ENCODE measurements at regions not wholly inside any gene's neighbourhood (a gene's known extent, or its start where the extent isn't known, plus 50 kb on each side); places are given as distances from the start of the nearest gene placed in this dataset.
"Not testable (repeated sequence)": the region's sequence is repeated elsewhere in the genome, so short reads cannot be mapped to it uniquely, and the experiment has no call there.

- DNase-seq (ENCODE audit: extremely low read depth in 1 of 4, low spot score in 3 of 4) (peak in 1 of 4 experiments; percentile 20), FAIRE-seq (peak; percentile 15), ATAC-seq (peak; percentile 67)
- in situ Hi-C loops (cut with MboI), result loop anchor here (5.0 kb wide), 1 partner anchor 45 kb away; no protein-coding TSS in a partner anchor
- H3K79me2 ChIP-seq (ENCODE audit: control insufficient read depth, insufficient read depth, low read length); H3K4me2 ChIP-seq (ENCODE audit: insufficient read depth, low read length); CTCF ChIA-PET (ENCODE audit: low intra/inter-chr PET ratio); H2AFZ ChIP-seq (ENCODE audit: low read depth, low read length); H3K9me1 ChIP-seq (ENCODE audit: control insufficient read depth, insufficient read depth, low read length); H4K20me1 ChIP-seq (replicated peaks; ENCODE audit: control insufficient read depth, insufficient read depth, low read length); H3K4me3 ChIP-seq; H3K36me3 ChIP-seq (ENCODE audit: control insufficient read depth, insufficient read depth, low read length); H3K27me3 ChIP-seq (ENCODE audit: control insufficient read depth in 2 of 2, insufficient read depth in 2 of 2, low read length in 2 of 2); H3K9ac ChIP-seq (ENCODE audit: insufficient read depth in 1 of 2, low read depth in 2 of 2, low read length in 2 of 2); intact Hi-C loops (cut with micrococcal nuclease); BruUV-seq (replicated peaks); H3K4me1 ChIP-seq (replicated peaks in 1 of 2; ENCODE audit: control insufficient read depth in 2 of 2, insufficient read depth in 2 of 2, low read length in 2 of 2); POLR2A ChIA-PET; H3K27ac ChIP-seq (ENCODE audit: extremely low read depth, low read depth, low read length); H3K9me3 ChIP-seq (replicated peaks; ENCODE audit: control insufficient read depth, insufficient read depth, low read depth, low read length): not testable (repeated sequence)
- 0% methylated on average over 1 of the region's 3 CpGs for WGBS (ENCODE audit: insufficient coverage, low coverage, missing lambda C conversion rate)
- TF ChIP-seq RAD21 (CRISPR knock-in tag; conservative IDR thresholded peaks at IDR 0.05 in 1 of 2, IDR thresholded peaks at IDR 0.05 in 1 of 2) (peak in 1 of 2 experiments; percentile 48; a peak in 2 of 4 replicates), CTCF (IDR thresholded peaks at IDR 0.05 in 2 of 3, conservative IDR thresholded peaks at IDR 0.05 in 1 of 3; ENCODE audit: insufficient read depth in 2 of 3, low read depth in 1 of 3, low read length in 3 of 3) (peak in 2 of 3 experiments; percentile 35 to 43; a peak in 3 of 6 replicates)
- TF ChIP-seq, protein P1, sequence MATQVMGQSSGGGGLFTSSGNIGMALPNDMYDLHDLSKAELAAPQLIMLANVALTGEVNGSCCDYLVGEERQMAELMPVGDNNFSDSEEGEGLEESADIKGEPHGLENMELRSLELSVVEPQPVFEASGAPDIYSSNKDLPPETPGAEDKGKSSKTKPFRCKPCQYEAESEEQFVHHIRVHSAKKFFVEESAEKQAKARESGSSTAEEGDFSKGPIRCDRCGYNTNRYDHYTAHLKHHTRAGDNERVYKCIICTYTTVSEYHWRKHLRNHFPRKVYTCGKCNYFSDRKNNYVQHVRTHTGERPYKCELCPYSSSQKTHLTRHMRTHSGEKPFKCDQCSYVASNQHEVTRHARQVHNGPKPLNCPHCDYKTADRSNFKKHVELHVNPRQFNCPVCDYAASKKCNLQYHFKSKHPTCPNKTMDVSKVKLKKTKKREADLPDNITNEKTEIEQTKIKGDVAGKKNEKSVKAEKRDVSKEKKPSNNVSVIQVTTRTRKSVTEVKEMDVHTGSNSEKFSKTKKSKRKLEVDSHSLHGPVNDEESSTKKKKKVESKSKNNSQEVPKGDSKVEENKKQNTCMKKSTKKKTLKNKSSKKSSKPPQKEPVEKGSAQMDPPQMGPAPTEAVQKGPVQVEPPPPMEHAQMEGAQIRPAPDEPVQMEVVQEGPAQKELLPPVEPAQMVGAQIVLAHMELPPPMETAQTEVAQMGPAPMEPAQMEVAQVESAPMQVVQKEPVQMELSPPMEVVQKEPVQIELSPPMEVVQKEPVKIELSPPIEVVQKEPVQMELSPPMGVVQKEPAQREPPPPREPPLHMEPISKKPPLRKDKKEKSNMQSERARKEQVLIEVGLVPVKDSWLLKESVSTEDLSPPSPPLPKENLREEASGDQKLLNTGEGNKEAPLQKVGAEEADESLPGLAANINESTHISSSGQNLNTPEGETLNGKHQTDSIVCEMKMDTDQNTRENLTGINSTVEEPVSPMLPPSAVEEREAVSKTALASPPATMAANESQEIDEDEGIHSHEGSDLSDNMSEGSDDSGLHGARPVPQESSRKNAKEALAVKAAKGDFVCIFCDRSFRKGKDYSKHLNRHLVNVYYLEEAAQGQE (IDR thresholded peaks at IDR 0.05; ENCODE audit: borderline replicate concordance), result 0 out of 2 replicates have a peak, but pooled peaks have one; percentile 14
- TF ChIP-seq, protein P1 (CRISPR knock-in tag; IDR thresholded peaks at IDR 0.05; ENCODE audit: low read depth), result not testable (repeated sequence)
Observed at GRCh38 chr2:131822237-131822721, 294.6 kb downstream of the CCDC74A start.

GRCh38 chr2:131823058-131823457, 295.4 kb downstream of the CCDC74A start:
- H4K20me1 ChIP-seq (replicated peaks; ENCODE audit: control insufficient read depth, insufficient read depth, low read length); POLR2A ChIA-PET; ATAC-seq; H3K27me3 ChIP-seq (ENCODE audit: control insufficient read depth in 2 of 2, insufficient read depth in 2 of 2, low read length in 2 of 2); CTCF ChIA-PET (ENCODE audit: low intra/inter-chr PET ratio); H3K27ac ChIP-seq (ENCODE audit: extremely low read depth, low read depth, low read length); intact Hi-C loops (cut with micrococcal nuclease); H3K9ac ChIP-seq (ENCODE audit: insufficient read depth in 1 of 2, low read depth in 2 of 2, low read length in 2 of 2); H3K79me2 ChIP-seq (ENCODE audit: control insufficient read depth, insufficient read depth, low read length); H3K9me1 ChIP-seq (ENCODE audit: control insufficient read depth, insufficient read depth, low read length); H3K9me3 ChIP-seq (replicated peaks; ENCODE audit: control insufficient read depth, insufficient read depth, low read depth, low read length); H3K36me3 ChIP-seq (ENCODE audit: control insufficient read depth, insufficient read depth, low read length); H3K4me2 ChIP-seq (ENCODE audit: insufficient read depth, low read length); FAIRE-seq; H2AFZ ChIP-seq (ENCODE audit: low read depth, low read length); H3K4me3 ChIP-seq; BruUV-seq (replicated peaks); DNase-seq (ENCODE audit: extremely low read depth in 1 of 4, low spot score in 3 of 4); H3K4me1 ChIP-seq (replicated peaks in 1 of 2; ENCODE audit: control insufficient read depth in 2 of 2, insufficient read depth in 2 of 2, low read length in 2 of 2): not testable (repeated sequence)
- 0% methylated on average over 2 of the region's 2 CpGs for WGBS (ENCODE audit: insufficient coverage, low coverage, missing lambda C conversion rate)
- in situ Hi-C loops (cut with MboI), result loop anchor here (5.0 kb wide), 1 partner anchor 46 kb away; no protein-coding TSS in a partner anchor

All from K562 (cell line).